SK-N-MC (cell line): ENCODE measurements at regions not wholly inside any gene's neighbourhood (a gene's known extent, or its start where the extent isn't known, plus 50 kb on each side); places are given as distances from the start of the nearest gene placed in this dataset.
"Not testable (repeated sequence)": the region's sequence is repeated elsewhere in the genome, so short reads cannot be mapped to it uniquely, and the experiment has no call there.

Source experiments
- DNase-seq: peaks from one replicate; pipeline ENCODE4 v3.0.0-alpha.2; 2011; ENCODE audit warnings: low read depth, low spot score
- H3K27ac ChIP-seq: fragments of 200-600 bp; sonication (generic); 2 replicates; pipeline ENCODE4 v1.5.1; 2016; ENCODE audit warnings: mixed run types
- H3K36me3 ChIP-seq: fragments of 200-600 bp; sonication (generic); 2 replicates; pipeline ENCODE4 v1.6.1; 2017; ENCODE audit warnings: antibody characterized with exemption, low read length, mixed read lengths; ENCODE audit not compliant: insufficient read depth
- H3K4me3 ChIP-seq: fragments of 200-600 bp; sonication (generic); 2 replicates; pipeline ENCODE4 v1.5.1; 2016
- H3K9ac ChIP-seq: fragments of 200-600 bp; sonication (generic); 2 replicates; pipeline ENCODE4 v1.8.0; 2017; ENCODE audit warnings: mixed run types, mixed read lengths; ENCODE audit not compliant: insufficient read length
- H3K9me3 ChIP-seq: fragments of 200-600 bp; sonication (generic); 2 replicates; pipeline ENCODE4 v1.6.1; 2017; ENCODE audit warnings: low read depth, mild to moderate bottlenecking, antibody characterized with exemption, low read length, moderate library complexity, mixed read lengths
- EZH2 ChIP-seq: fragments of 200-600 bp; sonication (generic); IDR thresholded peaks from one replicate; pipeline ENCODE4 v1.6.1; 2017; ENCODE audit warnings: antibody characterized with exemption
- FOXP2 ChIP-seq: optimal IDR thresholded peaks from 2 replicates; pipeline ENCODE3; 2011; ENCODE audit warnings: mild to moderate bottlenecking, moderate library complexity; ENCODE audit not compliant: insufficient read depth; ENCODE audit errors: extremely low read length, control extremely low read depth
- POLR2AphosphoS5 ChIP-seq: IDR thresholded peaks from 2 replicates; pipeline ENCODE4 v1.6.1; 2012; ENCODE audit warnings: mild to moderate bottlenecking, low read depth, low read length, borderline replicate concordance

GRCh38 chr2:17149945-17150344, 368.3 kb downstream of the RAD51AP2 start:
- Histone ChIP-seq H3K9me3 (no peaks in the 10 kb centered on the region), H3K4me3 (no peak overlapping the region), H3K36me3 (no peaks in the 10 kb centered on the region), H3K9ac (no peak overlapping the region), H3K27ac (no peak overlapping the region)
- no peak for DNase-seq
- TF ChIP-seq POLR2AphosphoS5, result no peak
- no peak for TF ChIP-seq EZH2
- TF ChIP-seq FOXP2, result no peak

GRCh38 chr2:17148407-17149145, 369.7 kb downstream of the RAD51AP2 start:
- Histone ChIP-seq H3K4me3 (no peak overlapping the region), H3K9me3 (no peaks in the 10 kb centered on the region), H3K36me3 (no peaks in the 10 kb centered on the region), H3K27ac (peak overlapping the region; percentile 58), H3K9ac (no peak overlapping the region)
- DNase-seq, result no peak
- no peak for TF ChIP-seq POLR2AphosphoS5
- TF ChIP-seq FOXP2, result no peak
- TF ChIP-seq EZH2, result no peak

- no peak for DNase-seq
Observed at GRCh38 chr2:17146358-17146757, 371.9 kb downstream of the RAD51AP2 start.

GRCh38 chr2:17136877-17137276, 381.4 kb downstream of the RAD51AP2 start:
- peak overlapping the region; percentile 93 for H3K27ac ChIP-seq
- no peak for TF ChIP-seq EZH2
- TF ChIP-seq POLR2AphosphoS5, result peak; percentile 46; the same call in 1 of the 2 replicates
- DNase-seq, result peak; percentile 93
- H3K9ac ChIP-seq, result peak overlapping the region; percentile 48
- peak overlapping the region; percentile 51 for H3K4me3 ChIP-seq
- no peaks in the 10 kb centered on the region for H3K9me3 ChIP-seq
- no peaks in the 10 kb centered on the region for H3K36me3 ChIP-seq

More at GRCh38 chr2:17146358-17146757, 371.9 kb downstream of the RAD51AP2 start:
- no peak for TF ChIP-seq FOXP2
- no peak for TF ChIP-seq EZH2
- no peak for TF ChIP-seq POLR2AphosphoS5
- Histone ChIP-seq H3K9me3 (no peaks in the 10 kb centered on the region), H3K4me3 (no peak overlapping the region), H3K9ac (no peak overlapping the region), H3K36me3 (no peaks in the 10 kb centered on the region), H3K27ac (no peak overlapping the region)

GRCh38 chr2:17136231-17136630, 382.0 kb downstream of the RAD51AP2 start:
- DNase-seq, result no peak
- Histone ChIP-seq H3K9me3 (no peaks in the 10 kb centered on the region), H3K4me3 (peak overlapping the region; percentile 51), H3K36me3 (no peaks in the 10 kb centered on the region), H3K9ac (peak overlapping the region; percentile 48), H3K27ac (peak overlapping the region; percentile 93)
- no peak for TF ChIP-seq POLR2AphosphoS5
- no peak for TF ChIP-seq FOXP2
- no peak for TF ChIP-seq EZH2

GRCh38 chr2:17135619-17136018, 382.6 kb downstream of the RAD51AP2 start:
- H3K4me3 ChIP-seq, result no peak overlapping the region
- DNase-seq, result no peak
- H3K9me3 ChIP-seq, result no peaks in the 10 kb centered on the region
- H3K27ac ChIP-seq, result peak overlapping the region; percentile 93
- TF ChIP-seq POLR2AphosphoS5 (no peak), EZH2 (no peak), FOXP2 (no peak)
- no peak overlapping the region for H3K9ac ChIP-seq
- no peaks in the 10 kb centered on the region for H3K36me3 ChIP-seq

- no peak overlapping the region for H3K4me3 ChIP-seq
- no peak for DNase-seq
- no peaks in the 10 kb centered on the region for H3K36me3 ChIP-seq
- H3K27ac ChIP-seq, result no peak overlapping the region
- no peaks in the 10 kb centered on the region for H3K9me3 ChIP-seq
- no peak for TF ChIP-seq FOXP2
- no peak for TF ChIP-seq POLR2AphosphoS5
- no peak for TF ChIP-seq EZH2
- no peak overlapping the region for H3K9ac ChIP-seq
Observed at GRCh38 chr2:17133052-17133671, 385.1 kb downstream of the RAD51AP2 start.

GRCh38 chr2:17130627-17131026, 387.6 kb downstream of the RAD51AP2 start:
- H3K4me3 ChIP-seq, H3K36me3 ChIP-seq, H3K27ac ChIP-seq, DNase-seq, H3K9me3 ChIP-seq, H3K9ac ChIP-seq: not testable (repeated sequence)
